ENCODE measurements at regions not wholly inside any gene's neighbourhood (a gene's known extent, or its start where the extent isn't known, plus 50 kb on each side); places are given as distances from the start of the nearest gene placed in this dataset.

- H3K27me3 ChIP-seq (ENCODE audit: insufficient read depth, low read depth, low read length), result no peaks in the 10 kb centered on the region
- H3K9me3 ChIP-seq (ENCODE audit: low read length), result no peaks in the 10 kb centered on the region
- no peak overlapping the region for H3K27ac ChIP-seq (ENCODE audit: low read length)
- TF ChIP-seq MXI1 (conservative IDR thresholded peaks at IDR 0.05; ENCODE audit: poor library complexity, severe bottlenecking), result no peak
- TF ChIP-seq, protein P1, sequence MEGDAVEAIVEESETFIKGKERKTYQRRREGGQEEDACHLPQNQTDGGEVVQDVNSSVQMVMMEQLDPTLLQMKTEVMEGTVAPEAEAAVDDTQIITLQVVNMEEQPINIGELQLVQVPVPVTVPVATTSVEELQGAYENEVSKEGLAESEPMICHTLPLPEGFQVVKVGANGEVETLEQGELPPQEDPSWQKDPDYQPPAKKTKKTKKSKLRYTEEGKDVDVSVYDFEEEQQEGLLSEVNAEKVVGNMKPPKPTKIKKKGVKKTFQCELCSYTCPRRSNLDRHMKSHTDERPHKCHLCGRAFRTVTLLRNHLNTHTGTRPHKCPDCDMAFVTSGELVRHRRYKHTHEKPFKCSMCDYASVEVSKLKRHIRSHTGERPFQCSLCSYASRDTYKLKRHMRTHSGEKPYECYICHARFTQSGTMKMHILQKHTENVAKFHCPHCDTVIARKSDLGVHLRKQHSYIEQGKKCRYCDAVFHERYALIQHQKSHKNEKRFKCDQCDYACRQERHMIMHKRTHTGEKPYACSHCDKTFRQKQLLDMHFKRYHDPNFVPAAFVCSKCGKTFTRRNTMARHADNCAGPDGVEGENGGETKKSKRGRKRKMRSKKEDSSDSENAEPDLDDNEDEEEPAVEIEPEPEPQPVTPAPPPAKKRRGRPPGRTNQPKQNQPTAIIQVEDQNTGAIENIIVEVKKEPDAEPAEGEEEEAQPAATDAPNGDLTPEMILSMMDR (IDR thresholded peaks at IDR 0.05; ENCODE audit: poor library complexity, severe bottlenecking), result no peak
- TF ChIP-seq, protein P2, sequence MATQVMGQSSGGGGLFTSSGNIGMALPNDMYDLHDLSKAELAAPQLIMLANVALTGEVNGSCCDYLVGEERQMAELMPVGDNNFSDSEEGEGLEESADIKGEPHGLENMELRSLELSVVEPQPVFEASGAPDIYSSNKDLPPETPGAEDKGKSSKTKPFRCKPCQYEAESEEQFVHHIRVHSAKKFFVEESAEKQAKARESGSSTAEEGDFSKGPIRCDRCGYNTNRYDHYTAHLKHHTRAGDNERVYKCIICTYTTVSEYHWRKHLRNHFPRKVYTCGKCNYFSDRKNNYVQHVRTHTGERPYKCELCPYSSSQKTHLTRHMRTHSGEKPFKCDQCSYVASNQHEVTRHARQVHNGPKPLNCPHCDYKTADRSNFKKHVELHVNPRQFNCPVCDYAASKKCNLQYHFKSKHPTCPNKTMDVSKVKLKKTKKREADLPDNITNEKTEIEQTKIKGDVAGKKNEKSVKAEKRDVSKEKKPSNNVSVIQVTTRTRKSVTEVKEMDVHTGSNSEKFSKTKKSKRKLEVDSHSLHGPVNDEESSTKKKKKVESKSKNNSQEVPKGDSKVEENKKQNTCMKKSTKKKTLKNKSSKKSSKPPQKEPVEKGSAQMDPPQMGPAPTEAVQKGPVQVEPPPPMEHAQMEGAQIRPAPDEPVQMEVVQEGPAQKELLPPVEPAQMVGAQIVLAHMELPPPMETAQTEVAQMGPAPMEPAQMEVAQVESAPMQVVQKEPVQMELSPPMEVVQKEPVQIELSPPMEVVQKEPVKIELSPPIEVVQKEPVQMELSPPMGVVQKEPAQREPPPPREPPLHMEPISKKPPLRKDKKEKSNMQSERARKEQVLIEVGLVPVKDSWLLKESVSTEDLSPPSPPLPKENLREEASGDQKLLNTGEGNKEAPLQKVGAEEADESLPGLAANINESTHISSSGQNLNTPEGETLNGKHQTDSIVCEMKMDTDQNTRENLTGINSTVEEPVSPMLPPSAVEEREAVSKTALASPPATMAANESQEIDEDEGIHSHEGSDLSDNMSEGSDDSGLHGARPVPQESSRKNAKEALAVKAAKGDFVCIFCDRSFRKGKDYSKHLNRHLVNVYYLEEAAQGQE (IDR thresholded peaks at IDR 0.05; ENCODE audit: borderline replicate concordance), result no peak
- no peaks in the 10 kb centered on the region for H3F3A ChIP-seq (ENCODE audit: insufficient read depth, low read length, poor library complexity, severe bottlenecking)
- H3K36me3 ChIP-seq (ENCODE audit: insufficient read depth, low read length), result no peaks in the 10 kb centered on the region
- no peak overlapping the region for H3K9ac ChIP-seq (ENCODE audit: low read length)
- no peak overlapping the region for H2AFZ ChIP-seq (ENCODE audit: low read depth, low read length)
- no peak overlapping the region for H3K4me2 ChIP-seq (ENCODE audit: low read length)
- no peaks in the 10 kb centered on the region for H3K9me2 ChIP-seq (ENCODE audit: insufficient read depth, low read length)
- no peaks in the 10 kb centered on the region for H3K79me2 ChIP-seq (replicated peaks; ENCODE audit: insufficient read depth, low read length)
- H3K4me3 ChIP-seq (ENCODE audit: low read length), result no peak overlapping the region
- H4K20me1 ChIP-seq (ENCODE audit: insufficient read depth), result no peaks in the 10 kb centered on the region
Observed at GRCh38 chr7:113366122-113366521, 247.8 kb upstream of the SMIM30 start.

- no peak overlapping the region for H3K4me2 ChIP-seq (ENCODE audit: low read length)
- H3F3A ChIP-seq (ENCODE audit: insufficient read depth, low read length, poor library complexity, severe bottlenecking), result no peaks in the 10 kb centered on the region
- H4K20me1 ChIP-seq (ENCODE audit: insufficient read depth), result no peaks in the 10 kb centered on the region
- H3K9me3 ChIP-seq (ENCODE audit: low read length), result no peaks in the 10 kb centered on the region
- TF ChIP-seq SMC3 (conservative IDR thresholded peaks at IDR 0.05; ENCODE audit: poor library complexity) (no peak), MXI1 (conservative IDR thresholded peaks at IDR 0.05; ENCODE audit: poor library complexity, severe bottlenecking) (no peak), RAD21 (conservative IDR thresholded peaks at IDR 0.05) (no peak), EP300 (conservative IDR thresholded peaks at IDR 0.05; ENCODE audit: poor library complexity, severe bottlenecking) (no peak), EZH2 (IDR thresholded peaks at IDR 0.05; ENCODE audit: borderline replicate concordance, insufficient read depth, low read length, poor library complexity, severe bottlenecking) (no peak), TAF1 (IDR thresholded peaks at IDR 0.05; ENCODE audit: low read depth) (no peak), POLR2AphosphoS5 (IDR thresholded peaks at IDR 0.05) (no peak)
- TF ChIP-seq, protein P2 (IDR thresholded peaks at IDR 0.05; ENCODE audit: borderline replicate concordance), result no peak
- TF ChIP-seq, protein P1 (IDR thresholded peaks at IDR 0.05; ENCODE audit: poor library complexity, severe bottlenecking), result no peak
- H3K4me3 ChIP-seq (ENCODE audit: low read length), result no peak overlapping the region
- H2AFZ ChIP-seq (ENCODE audit: low read depth, low read length), result no peak overlapping the region
- no peaks in the 10 kb centered on the region for H3K27me3 ChIP-seq (ENCODE audit: insufficient read depth, low read depth, low read length)
- H3K79me2 ChIP-seq (replicated peaks; ENCODE audit: insufficient read depth, low read length), result no peaks in the 10 kb centered on the region
- H3K9ac ChIP-seq (ENCODE audit: low read length), result no peak overlapping the region
- H3K36me3 ChIP-seq (ENCODE audit: insufficient read depth, low read length), result no peaks in the 10 kb centered on the region
- H3K27ac ChIP-seq (ENCODE audit: low read length), result no peak overlapping the region
- H3K9me2 ChIP-seq (ENCODE audit: insufficient read depth, low read length), result no peaks in the 10 kb centered on the region
Observed at GRCh38 chr7:113349339-113349738, 231.0 kb upstream of the SMIM30 start.
